HG03571 (cell line): ENCODE measurements at regions not wholly inside any gene's neighbourhood (a gene's known extent, or its start where the extent isn't known, plus 50 kb on each side); places are given as distances from the start of the nearest gene placed in this dataset.
"Not testable (repeated sequence)": the region's sequence is repeated elsewhere in the genome, so short reads cannot be mapped to it uniquely, and the experiment has no call there.

Experiments used
- ATAC-seq: cut with Tn5 transposase; IDR thresholded peaks from one replicate; pipeline ENCODE4 v1.9.1; 2021; ENCODE audit not compliant: unreplicated experiment

- ATAC-seq = not testable (repeated sequence)
Measured at GRCh38 chr1:83481284-83481683, 517.6 kb downstream of the TTLL7 start.

GRCh38 chr1:83479591-83480239, 519.2 kb downstream of the TTLL7 start:
- ATAC-seq = peak; percentile 52

GRCh38 chr1:83478127-83478526, 520.8 kb downstream of the TTLL7 start:
- ATAC-seq = not testable (repeated sequence)

GRCh38 chr1:83476518-83476917, 522.4 kb downstream of the TTLL7 start:
- peak; percentile 72 for ATAC-seq

GRCh38 chr1:83474946-83475345, 524.0 kb downstream of the TTLL7 start:
- ATAC-seq = not testable (repeated sequence)

GRCh38 chr1:83473986-83474385, 524.9 kb downstream of the TTLL7 start:
- not testable (repeated sequence) for ATAC-seq

GRCh38 chr1:83472066-83472465, 526.9 kb downstream of the TTLL7 start:
- ATAC-seq = not testable (repeated sequence)

GRCh38 chr1:83471272-83471671, 527.7 kb downstream of the TTLL7 start:
- not testable (repeated sequence) for ATAC-seq

GRCh38 chr1:83468336-83468735, 530.6 kb downstream of the TTLL7 start:
- ATAC-seq = not testable (repeated sequence)

GRCh38 chr1:83457735-83458248, 541.1 kb downstream of the TTLL7 start:
- ATAC-seq = not testable (repeated sequence)

- not testable (repeated sequence) for ATAC-seq
Measured at GRCh38 chr1:83457281-83457680, 541.7 kb downstream of the TTLL7 start.

GRCh38 chr1:83455753-83456152, 543.2 kb downstream of the TTLL7 start:
- ATAC-seq = not testable (repeated sequence)

- not testable (repeated sequence) for ATAC-seq
Measured at GRCh38 chr1:83445873-83446272, 553.1 kb downstream of the TTLL7 start.

GRCh38 chr1:83442412-83442811, 556.5 kb downstream of the TTLL7 start:
- ATAC-seq = not testable (repeated sequence)

- ATAC-seq = not testable (repeated sequence)
Measured at GRCh38 chr1:83440586-83440985, 558.3 kb downstream of the TTLL7 start.

GRCh38 chr1:83440021-83440420, 558.9 kb downstream of the TTLL7 start:
- ATAC-seq = not testable (repeated sequence)

GRCh38 chr1:83438316-83438715, 560.6 kb downstream of the TTLL7 start:
- ATAC-seq = not testable (repeated sequence)

- ATAC-seq = not testable (repeated sequence)
Measured at GRCh38 chr1:83435336-83435735, 563.6 kb downstream of the TTLL7 start.

- ATAC-seq = not testable (repeated sequence)
Measured at GRCh38 chr1:83427566-83427965, 571.4 kb downstream of the TTLL7 start.

- ATAC-seq = not testable (repeated sequence)
Measured at GRCh38 chr1:83423382-83423781, 575.5 kb downstream of the TTLL7 start.

GRCh38 chr1:83418558-83418957, 580.4 kb downstream of the TTLL7 start:
- no peak for ATAC-seq

- not testable (repeated sequence) for ATAC-seq
Measured at GRCh38 chr1:83413839-83414107, 585.2 kb downstream of the TTLL7 start.
